H9 (cell line): ENCODE measurements at regions not wholly inside any gene's neighbourhood (a gene's known extent, or its start where the extent isn't known, plus 50 kb on each side); places are given as distances from the start of the nearest gene placed in this dataset.

ENCODE experiments used
- DNase-seq: peaks from one replicate; pipeline ENCODE4 v3.0.0-alpha.2; 2017
- H2AFZ ChIP-seq: one replicate; pipeline ENCODE4 v1.6.1; 2013; ENCODE audit warnings: mild to moderate bottlenecking, low read length, control low read depth, moderate library complexity
- H2AK5ac ChIP-seq: 2 replicates; pipeline ENCODE4 v1.6.1; 2013; ENCODE audit warnings: low read length, control low read depth, mixed read lengths; ENCODE audit not compliant: insufficient read length
- H2BK120ac ChIP-seq: one replicate; pipeline ENCODE4 v1.6.1; 2013; ENCODE audit warnings: low read depth, mild to moderate bottlenecking, low read length, control low read depth, inconsistent platforms; ENCODE audit not compliant: poor library complexity, severe bottlenecking
- H2BK12ac ChIP-seq: 2 replicates; pipeline ENCODE4 v1.6.1; 2013; ENCODE audit warnings: low read length, control low read depth, mixed read lengths, low read depth; ENCODE audit not compliant: insufficient read length
- H2BK15ac ChIP-seq: 2 replicates; pipeline ENCODE4 v1.6.1; 2013; ENCODE audit warnings: low read depth, low read length, control low read depth
- H2BK20ac ChIP-seq: one replicate; pipeline ENCODE4 v1.6.1; 2013; ENCODE audit warnings: low read depth, mild to moderate bottlenecking, low read length, control low read depth, inconsistent platforms; ENCODE audit not compliant: poor library complexity, severe bottlenecking
- H2BK5ac ChIP-seq: 2 replicates; pipeline ENCODE4 v1.6.1; 2013; ENCODE audit warnings: low read length, control low read depth, mixed read lengths; ENCODE audit not compliant: insufficient read length
- H3K14ac ChIP-seq: 2 replicates; pipeline ENCODE4 v1.6.1; 2013; ENCODE audit warnings: low read length, control low read depth; ENCODE audit not compliant: insufficient read depth
- H3K18ac ChIP-seq: 2 replicates; pipeline ENCODE4 v1.6.1; 2013; ENCODE audit warnings: low read depth, mild to moderate bottlenecking, mixed read lengths, low read length, control low read depth; ENCODE audit not compliant: insufficient read length
- H3K23ac ChIP-seq: 2 replicates; pipeline ENCODE4 v1.6.1; 2013; ENCODE audit warnings: low read length, control low read depth, mixed read lengths, low read depth; ENCODE audit not compliant: insufficient read length
- H3K23me2 ChIP-seq: 2 replicates; pipeline ENCODE4 v1.6.1; 2013; ENCODE audit warnings: low read depth, mild to moderate bottlenecking, mixed read lengths, low read length, control low read depth; ENCODE audit not compliant: insufficient read length, poor library complexity, severe bottlenecking
- H3K27ac ChIP-seq: 2 replicates; pipeline ENCODE4 v1.5.1; 2013; ENCODE audit warnings: low read length, control low read depth, mixed read lengths, low read depth; ENCODE audit not compliant: insufficient read length
- H3K27me3 ChIP-seq: 2 replicates; pipeline ENCODE4 v1.6.1; 2013; ENCODE audit warnings: low read length, control low read depth, inconsistent platforms; ENCODE audit not compliant: insufficient read depth
- H3K4ac ChIP-seq: 2 replicates; pipeline ENCODE4 v1.6.1; 2013; ENCODE audit warnings: low read depth, mild to moderate bottlenecking, control low read depth, inconsistent platforms, low read length, moderate library complexity
- H3K4me1 ChIP-seq: 2 replicates; pipeline ENCODE4 v1.6.1; 2013; ENCODE audit warnings: low read length, control low read depth, inconsistent platforms; ENCODE audit not compliant: insufficient read depth
- H3K4me2 ChIP-seq: 2 replicates; pipeline ENCODE4 v1.6.1; 2013; ENCODE audit warnings: low read length, control low read depth, mixed read lengths; ENCODE audit not compliant: insufficient read length, insufficient read depth
- H3K56ac ChIP-seq: 2 replicates; pipeline ENCODE4 v1.6.1; 2013; ENCODE audit warnings: low read depth, mild to moderate bottlenecking, mixed read lengths, low read length, control low read depth; ENCODE audit not compliant: insufficient read length
- H3K79me1 ChIP-seq: 2 replicates; pipeline ENCODE4 v1.6.1; 2013; ENCODE audit warnings: low read depth, mild to moderate bottlenecking, moderate library complexity, low read length, control low read depth, inconsistent platforms; ENCODE audit not compliant: insufficient read depth, poor library complexity, severe bottlenecking
- H3K79me2 ChIP-seq: 2 replicates; pipeline ENCODE4 v1.6.1; 2013; ENCODE audit warnings: low read length, control low read depth, inconsistent platforms; ENCODE audit not compliant: insufficient read depth
- H3K9ac ChIP-seq: 2 replicates; pipeline ENCODE4 v1.6.1; 2013; ENCODE audit warnings: low read length, control low read depth, mixed read lengths; ENCODE audit not compliant: insufficient read length; ENCODE audit errors: extremely low read depth
- H3K9me3 ChIP-seq: one replicate; pipeline ENCODE4 v1.6.1; 2013; ENCODE audit warnings: low read depth, low read length, inconsistent platforms; ENCODE audit not compliant: control insufficient read depth
- H3T11ph ChIP-seq: one replicate; pipeline ENCODE4 v1.6.1; 2013; ENCODE audit warnings: mild to moderate bottlenecking, low read length, control low read depth, inconsistent platforms
- H4K20me1 ChIP-seq: one replicate; pipeline ENCODE4 v1.6.1; 2013; ENCODE audit not compliant: control insufficient read depth, insufficient read length, insufficient read depth
- H4K5ac ChIP-seq: 2 replicates; pipeline ENCODE4 v1.6.1; 2013; ENCODE audit warnings: low read depth, mild to moderate bottlenecking, mixed read lengths, low read length, control low read depth; ENCODE audit not compliant: insufficient read length
- H4K8ac ChIP-seq: replicated peaks from 2 replicates; pipeline ENCODE4 v1.6.1; 2013; ENCODE audit warnings: low read length, control low read depth, mixed read lengths, low read depth; ENCODE audit not compliant: insufficient read length
- H4K91ac ChIP-seq: 2 replicates; pipeline ENCODE4 v1.6.1; 2013; ENCODE audit warnings: low read depth, mild to moderate bottlenecking, moderate library complexity, mixed read lengths, low read length, control low read depth; ENCODE audit not compliant: insufficient read length
- H3K27ac Mint-ChIP-seq, 3 experiments: 2 replicates in 2 of 3; 3 replicates in 1 of 3; pipeline ENCODE4 v1.8.0; 2020 to 2021; ENCODE audit warnings: mixed read lengths in 3 of 3, mild to moderate bottlenecking in 1 of 3, moderate library complexity in 1 of 3
- H3K27me3 Mint-ChIP-seq: 2 replicates; pipeline ENCODE4 v1.8.0; 2021; ENCODE audit warnings: low read depth, mild to moderate bottlenecking, moderate library complexity, mixed read lengths
- H3K36me3 Mint-ChIP-seq, 3 experiments: 2 replicates in 2 of 3; 3 replicates in 1 of 3; pipeline ENCODE4 v1.8.0; 2020 to 2021; ENCODE audit warnings: low read depth in 3 of 3, mixed read lengths in 3 of 3; ENCODE audit not compliant: insufficient read depth in 1 of 3
- H3K4me1 Mint-ChIP-seq, 2 experiments: 2 replicates each; pipeline ENCODE4 v1.8.0; 2020; ENCODE audit warnings: mixed read lengths in 2 of 2
- H3K4me3 Mint-ChIP-seq, 2 experiments: 2 replicates in 1 of 2; 3 replicates in 1 of 2; pipeline ENCODE4 v1.8.0; 2020 to 2021; ENCODE audit warnings: mild to moderate bottlenecking in 2 of 2, mixed read lengths in 2 of 2, moderate library complexity in 1 of 2
- H3K9me3 Mint-ChIP-seq, 2 experiments: 2 replicates in 1 of 2; 3 replicates in 1 of 2; pipeline ENCODE4 v1.8.0; 2020; ENCODE audit warnings: mild to moderate bottlenecking in 2 of 2, mixed read lengths in 2 of 2, moderate library complexity in 1 of 2
- CTCF ChIP-seq: fragments of 200-600 bp; sonication (generic); conservative IDR thresholded peaks from 3 replicates; pipeline ENCODE4 v1.8.0; 2021; ENCODE audit warnings: antibody characterized with exemption, mild to moderate bottlenecking
- WGBS: extraction: QIAGEN DNeasy Blood & Tissue Kit; methylation state at CpG from one replicate; pipeline ENCODE4 v1.1.7; 2013; ENCODE audit warnings: missing lambda C conversion rate, low lambda C conversion rate, mixed read lengths; ENCODE audit not compliant: insufficient read length; ENCODE audit errors: extremely low coverage; 5-methylcytosine and 5-hydroxymethylcytosine counted together

- Histone ChIP-seq H3K9ac (no peak overlapping the region), H2BK20ac (no peak overlapping the region)
- no CpG with 5 or more reads among the region's 4 CpGs for WGBS
Observed at GRCh38 chr5:93209476-93209875, 371.5 kb downstream of the NR2F1-AS1 start.

More at GRCh38 chr5:93209476-93209875, 371.5 kb downstream of the NR2F1-AS1 start:
- no peak overlapping the region for H2BK120ac ChIP-seq
- H3K27me3 ChIP-seq: no peaks in the 10 kb centered on the region
- H2AK5ac ChIP-seq: no peak overlapping the region
- no peaks in the 10 kb centered on the region for H3K79me1 ChIP-seq
- no peak overlapping the region for H2AFZ ChIP-seq
- no peak overlapping the region for H2BK15ac ChIP-seq
- no peak overlapping the region for H3T11ph ChIP-seq
- H3K23ac ChIP-seq: no peak overlapping the region
- H4K8ac ChIP-seq: no peak overlapping the region
- H4K20me1 ChIP-seq: no peaks in the 10 kb centered on the region
- peak overlapping the region; percentile 25 for H3K18ac ChIP-seq
- no peak overlapping the region for H3K56ac ChIP-seq
- H3K4me1 Mint-ChIP-seq: peaks cover 5 to 6% of the 10 kb centered on the region in 2 experiments
- H3K27ac Mint-ChIP-seq: no peak overlapping the region
- peaks cover 0 to 2% of the 10 kb centered on the region in 2 experiments; a peak in 1 of 5 replicates for H3K9me3 Mint-ChIP-seq
- H3K4me1 ChIP-seq: no peaks in the 10 kb centered on the region
- no peak overlapping the region for H2BK12ac ChIP-seq
- H3K14ac ChIP-seq: no peak overlapping the region
- H4K5ac ChIP-seq: no peak overlapping the region
- H3K27me3 Mint-ChIP-seq: no peaks in the 10 kb centered on the region
- H3K27ac ChIP-seq: no peak overlapping the region
- no peak overlapping the region for H4K91ac ChIP-seq
- H3K9me3 ChIP-seq: no peaks in the 10 kb centered on the region
- H3K4me3 Mint-ChIP-seq: no peak overlapping the region
- no peaks in the 10 kb centered on the region for H3K79me2 ChIP-seq
- H3K4ac ChIP-seq: no peak overlapping the region
- TF ChIP-seq CTCF: no peak
- H3K4me2 ChIP-seq: no peak overlapping the region
- no peaks in the 10 kb centered on the region for H3K36me3 Mint-ChIP-seq
- H3K23me2 ChIP-seq: no peaks in the 10 kb centered on the region
- H2BK5ac ChIP-seq: no peak overlapping the region
- DNase-seq: no peak
